Mesendoderm (in vitro differentiated cells): ENCODE measurements at regions not wholly inside any gene's neighbourhood (a gene's known extent, or its start where the extent isn't known, plus 50 kb on each side); places are given as distances from the start of the nearest gene placed in this dataset.

ENCODE experiments used
- DNase-seq: peaks from one replicate; pipeline ENCODE4 v3.0.0; 2013
- H2AK5ac ChIP-seq: 2 replicates; pipeline ENCODE4 v1.6.1; 2013; ENCODE audit warnings: low read length, inconsistent platforms
- H2BK120ac ChIP-seq: 2 replicates; pipeline ENCODE4 v1.6.1; 2013; ENCODE audit warnings: low read depth, mild to moderate bottlenecking, low read length, moderate library complexity, mixed read lengths
- H2BK15ac ChIP-seq: replicated peaks from 2 replicates; pipeline ENCODE4 v1.6.1; 2013; ENCODE audit warnings: low read depth, mild to moderate bottlenecking, moderate library complexity
- H2BK5ac ChIP-seq: 2 replicates; pipeline ENCODE4 v1.6.1; 2013; ENCODE audit warnings: low read length, inconsistent platforms
- H3K18ac ChIP-seq: 2 replicates; pipeline ENCODE4 v1.6.1; 2013; ENCODE audit warnings: mild to moderate bottlenecking, low read length, mixed read lengths
- H3K23ac ChIP-seq: one replicate; pipeline ENCODE4 v1.6.1; 2013; ENCODE audit warnings: low read length
- H3K27ac ChIP-seq: 2 replicates; pipeline ENCODE4 v1.5.1; 2013; ENCODE audit warnings: low read depth, mild to moderate bottlenecking, inconsistent platforms, low read length, moderate library complexity
- H3K27me3 ChIP-seq: 2 replicates; pipeline ENCODE4 v1.6.1; 2013; ENCODE audit warnings: low read length, control low read depth, mild to moderate bottlenecking, inconsistent platforms; ENCODE audit not compliant: insufficient read depth, poor library complexity
- H3K36me3 ChIP-seq: 2 replicates; pipeline ENCODE4 v1.6.1; 2013; ENCODE audit warnings: low read length, inconsistent platforms; ENCODE audit not compliant: control insufficient read depth, insufficient read depth
- H3K4ac ChIP-seq: one replicate; pipeline ENCODE4 v1.6.1; 2013; ENCODE audit warnings: low read depth, mild to moderate bottlenecking, low read length, moderate library complexity
- H3K4me1 ChIP-seq: 2 replicates; pipeline ENCODE4 v1.6.1; 2013; ENCODE audit warnings: low read depth, low read length, inconsistent platforms; ENCODE audit not compliant: control insufficient read depth
- H3K4me2 ChIP-seq: 2 replicates; pipeline ENCODE4 v1.6.1; 2013; ENCODE audit warnings: low read length
- H3K4me3 ChIP-seq: 2 replicates; pipeline ENCODE4 v1.5.1; 2013; ENCODE audit warnings: mild to moderate bottlenecking, low read length
- H3K56ac ChIP-seq: one replicate; pipeline ENCODE4 v1.6.1; 2013; ENCODE audit warnings: low read length
- H3K79me1 ChIP-seq: 2 replicates; pipeline ENCODE4 v1.6.1; 2013; ENCODE audit warnings: low read length, inconsistent platforms
- H3K79me2 ChIP-seq: 2 replicates; pipeline ENCODE4 v1.6.1; 2013; ENCODE audit warnings: mild to moderate bottlenecking, low read length; ENCODE audit not compliant: control insufficient read depth, insufficient read depth
- H3K9ac ChIP-seq: 2 replicates; pipeline ENCODE4 v1.6.1; 2013; ENCODE audit warnings: low read length, inconsistent platforms
- H4K5ac ChIP-seq: one replicate; pipeline ENCODE4 v1.6.1; 2013; ENCODE audit warnings: low read length
- H4K8ac ChIP-seq: one replicate; pipeline ENCODE4 v1.6.1; 2013; ENCODE audit warnings: low read depth, mild to moderate bottlenecking, control low read depth, low read length, moderate library complexity
- WGBS: extraction: QIAGEN DNeasy Blood & Tissue Kit; methylation state at CpG from one replicate; pipeline ENCODE4 v1.1.7; 2013; ENCODE audit warnings: low lambda C conversion rate, missing lambda C conversion rate; ENCODE audit not compliant: insufficient coverage; ENCODE audit errors: extremely low coverage; 5-methylcytosine and 5-hydroxymethylcytosine counted together

DNA sequence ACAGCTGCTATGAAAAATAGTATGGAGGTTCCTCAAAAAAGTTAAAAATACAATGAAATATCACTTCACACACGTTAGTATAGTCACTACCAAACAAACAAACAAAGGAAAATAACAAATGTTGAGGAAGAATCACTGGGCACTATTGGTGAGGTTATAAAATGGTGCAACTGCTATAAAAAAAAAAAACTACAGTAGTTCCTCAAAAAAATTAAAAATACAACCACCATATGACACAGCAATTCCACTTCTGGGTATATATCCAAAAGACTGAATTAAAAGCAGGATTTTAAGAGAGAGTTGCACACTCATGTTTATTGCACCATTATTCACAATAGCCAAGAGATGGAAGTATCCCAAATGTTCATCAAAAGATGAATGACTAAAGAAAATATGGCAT is 80.9 kb upstream of the POU3F3 start:
- Histone ChIP-seq H2BK15ac (no peak overlapping the region), H3K18ac (no peak overlapping the region), H3K79me1 (no peaks in the 10 kb centered on the region), H2BK5ac (no peak overlapping the region), H3K9ac (no peak overlapping the region), H3K4me2 (no peak overlapping the region), H3K79me2 (no peaks in the 10 kb centered on the region), H3K27ac (no peak overlapping the region), H4K8ac (no peak overlapping the region), H3K23ac (no peak overlapping the region), H3K4ac (no peak overlapping the region), H2AK5ac (no peak overlapping the region), H3K36me3 (no peaks in the 10 kb centered on the region), H3K4me3 (no peak overlapping the region), H3K56ac (no peak overlapping the region), H3K4me1 (no peaks in the 10 kb centered on the region), H4K5ac (no peak overlapping the region), H3K27me3 (no peaks in the 10 kb centered on the region), H2BK120ac (no peak overlapping the region)
- no CpG with 5 or more reads among the region's 1 CpG for WGBS
- DNase-seq, result no peak

DNA sequence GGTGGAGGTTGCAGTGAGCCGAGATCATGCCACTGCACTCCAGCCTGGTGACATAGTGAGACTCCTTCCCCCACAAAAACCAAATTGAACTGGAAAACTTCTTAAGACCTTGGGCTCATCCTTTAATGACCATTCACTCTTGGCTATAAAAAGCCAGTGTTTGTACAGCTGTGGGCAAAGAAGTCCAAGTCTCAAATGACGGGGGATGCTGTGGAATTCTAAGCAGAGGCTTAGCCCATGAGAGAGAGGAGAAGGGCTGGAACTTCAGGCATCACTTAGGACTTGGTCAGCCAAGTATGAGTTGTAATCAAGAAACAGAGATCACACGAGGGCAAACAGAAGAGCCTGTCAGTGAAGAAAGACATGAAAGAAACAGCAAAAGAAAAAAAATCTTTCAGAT is 79.3 kb upstream of the POU3F3 start:
- no peak overlapping the region for H3K4ac ChIP-seq
- H4K5ac ChIP-seq, result no peak overlapping the region
- no peak overlapping the region for H2BK120ac ChIP-seq
- H3K27ac ChIP-seq, result no peak overlapping the region
- no peak overlapping the region for H2BK15ac ChIP-seq
- H3K27me3 ChIP-seq, result no peaks in the 10 kb centered on the region
- no peak overlapping the region for H3K23ac ChIP-seq
- no peak overlapping the region for H3K18ac ChIP-seq
- no peak overlapping the region for H2BK5ac ChIP-seq
- no peaks in the 10 kb centered on the region for H3K79me2 ChIP-seq
- no peak for DNase-seq
- no peak overlapping the region for H3K56ac ChIP-seq
- no peak overlapping the region for H3K4me3 ChIP-seq
- H3K4me2 ChIP-seq, result no peak overlapping the region
- no peak overlapping the region for H3K9ac ChIP-seq
- no CpG with 5 or more reads among the region's 3 CpGs for WGBS
- H3K4me1 ChIP-seq, result no peaks in the 10 kb centered on the region
- no peaks in the 10 kb centered on the region for H3K36me3 ChIP-seq
- H2AK5ac ChIP-seq, result no peak overlapping the region
- no peak overlapping the region for H4K8ac ChIP-seq
- no peaks in the 10 kb centered on the region for H3K79me1 ChIP-seq

DNA sequence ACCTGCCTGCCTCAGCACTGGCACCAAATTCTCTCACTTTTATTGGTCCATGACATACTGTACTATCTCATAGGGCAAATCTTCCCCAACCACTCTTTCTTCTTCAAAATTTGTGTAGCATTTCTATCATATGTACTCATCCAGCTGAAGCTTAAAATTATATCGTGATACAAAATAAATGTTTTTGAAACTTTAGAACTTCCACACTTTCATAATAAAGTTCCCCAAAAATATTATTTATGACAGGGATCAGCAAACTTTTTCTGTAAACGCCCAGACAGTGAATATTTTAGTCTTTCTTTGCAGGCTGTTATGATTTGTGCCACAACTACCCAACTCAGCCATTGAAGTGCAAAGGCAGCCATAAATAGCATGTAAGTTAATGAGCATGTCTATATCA is 76.2 kb upstream of the POU3F3 start:
- no CpG with 5 or more reads among the region's 2 CpGs for WGBS
- H3K9ac ChIP-seq, result no peak overlapping the region
- no peak for DNase-seq
- H3K4me3 ChIP-seq, result no peak overlapping the region
- H2BK120ac ChIP-seq, result no peak overlapping the region
- no peak overlapping the region for H3K18ac ChIP-seq
- H4K5ac ChIP-seq, result no peak overlapping the region
- H3K4me2 ChIP-seq, result no peak overlapping the region
- no peaks in the 10 kb centered on the region for H3K36me3 ChIP-seq
- no peaks in the 10 kb centered on the region for H3K79me1 ChIP-seq
- no peaks in the 10 kb centered on the region for H3K79me2 ChIP-seq
- H2BK5ac ChIP-seq, result no peak overlapping the region
- no peak overlapping the region for H2AK5ac ChIP-seq
- H3K56ac ChIP-seq, result no peak overlapping the region
- H3K27me3 ChIP-seq, result no peaks in the 10 kb centered on the region
- H3K27ac ChIP-seq, result no peak overlapping the region
- H3K4me1 ChIP-seq, result no peaks in the 10 kb centered on the region
- no peak overlapping the region for H3K4ac ChIP-seq
- H3K23ac ChIP-seq, result no peak overlapping the region
- no peak overlapping the region for H4K8ac ChIP-seq
- H2BK15ac ChIP-seq, result no peak overlapping the region

DNA sequence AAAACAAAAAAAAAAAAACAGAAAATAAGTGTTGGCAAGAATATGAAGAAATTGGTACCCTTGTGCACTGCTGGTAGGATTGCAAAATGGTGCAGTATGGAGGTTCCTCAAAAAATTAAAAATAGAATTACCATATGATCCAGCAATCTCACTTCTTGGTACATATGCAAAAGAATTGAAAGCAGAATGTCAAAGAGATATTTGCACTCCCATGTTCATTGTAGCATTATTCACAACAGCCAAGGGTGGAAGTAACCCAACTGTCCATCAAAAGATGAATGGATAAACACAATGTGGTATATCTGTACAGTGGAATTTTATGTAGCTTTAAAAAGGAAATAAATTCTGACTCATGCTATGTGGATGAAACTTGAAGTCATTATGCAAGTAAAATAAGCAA is 72.8 kb upstream of the POU3F3 start:
- no peaks in the 10 kb centered on the region for H3K79me2 ChIP-seq
- H3K79me1 ChIP-seq, result no peaks in the 10 kb centered on the region
- no peak overlapping the region for H3K9ac ChIP-seq
- no peaks in the 10 kb centered on the region for H3K27me3 ChIP-seq
- no peak overlapping the region for H2BK15ac ChIP-seq
- no peaks in the 10 kb centered on the region for H3K4me1 ChIP-seq
- no peaks in the 10 kb centered on the region for H3K36me3 ChIP-seq
- H2BK120ac ChIP-seq, result no peak overlapping the region
- no peak overlapping the region for H4K8ac ChIP-seq
- no peak overlapping the region for H3K56ac ChIP-seq
- no peak overlapping the region for H3K4me2 ChIP-seq
- H3K4ac ChIP-seq, result no peak overlapping the region
- H3K23ac ChIP-seq, result no peak overlapping the region
- no peak overlapping the region for H3K4me3 ChIP-seq
- DNase-seq, result no peak
- H2AK5ac ChIP-seq, result no peak overlapping the region
- no peak overlapping the region for H2BK5ac ChIP-seq
- H3K27ac ChIP-seq, result no peak overlapping the region
- H4K5ac ChIP-seq, result no peak overlapping the region
- H3K18ac ChIP-seq, result no peak overlapping the region

DNA sequence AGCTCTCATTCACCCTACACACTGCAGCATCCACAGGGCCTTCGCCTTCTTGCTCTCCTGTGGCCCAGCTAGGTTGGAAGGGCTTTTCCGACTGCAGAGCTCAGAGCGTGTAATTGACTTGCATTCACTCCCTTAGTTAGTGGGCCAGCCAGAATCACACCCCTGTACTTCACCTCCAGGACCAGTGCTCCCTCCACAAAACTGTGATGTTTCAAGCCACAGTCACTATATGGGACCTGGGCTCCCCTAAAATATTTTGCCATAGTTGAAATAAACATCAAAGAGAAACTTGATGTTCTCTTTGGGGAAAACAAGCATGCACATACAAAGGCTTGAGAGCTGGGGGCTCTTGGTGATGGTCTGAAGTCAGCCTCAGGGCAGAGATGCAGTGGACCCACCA is 69.7 kb upstream of the POU3F3 start:
- H3K9ac ChIP-seq, result no peak overlapping the region
- H3K56ac ChIP-seq, result no peak overlapping the region
- no peak overlapping the region for H4K5ac ChIP-seq
- H3K79me1 ChIP-seq, result no peaks in the 10 kb centered on the region
- no peak overlapping the region for H2BK5ac ChIP-seq
- WGBS, result no CpG with 5 or more reads among the region's 3 CpGs
- DNase-seq, result no peak
- H3K27ac ChIP-seq, result no peak overlapping the region
- H3K36me3 ChIP-seq, result no peaks in the 10 kb centered on the region
- H2AK5ac ChIP-seq, result no peak overlapping the region
- no peak overlapping the region for H3K4me2 ChIP-seq
- H4K8ac ChIP-seq, result no peak overlapping the region
- no peak overlapping the region for H3K4me3 ChIP-seq
- H2BK120ac ChIP-seq, result no peak overlapping the region
- H3K23ac ChIP-seq, result no peak overlapping the region
- no peak overlapping the region for H3K4ac ChIP-seq
- no peaks in the 10 kb centered on the region for H3K4me1 ChIP-seq
- H2BK15ac ChIP-seq, result no peak overlapping the region
- no peaks in the 10 kb centered on the region for H3K27me3 ChIP-seq
- H3K79me2 ChIP-seq, result no peaks in the 10 kb centered on the region
- no peak overlapping the region for H3K18ac ChIP-seq

DNA sequence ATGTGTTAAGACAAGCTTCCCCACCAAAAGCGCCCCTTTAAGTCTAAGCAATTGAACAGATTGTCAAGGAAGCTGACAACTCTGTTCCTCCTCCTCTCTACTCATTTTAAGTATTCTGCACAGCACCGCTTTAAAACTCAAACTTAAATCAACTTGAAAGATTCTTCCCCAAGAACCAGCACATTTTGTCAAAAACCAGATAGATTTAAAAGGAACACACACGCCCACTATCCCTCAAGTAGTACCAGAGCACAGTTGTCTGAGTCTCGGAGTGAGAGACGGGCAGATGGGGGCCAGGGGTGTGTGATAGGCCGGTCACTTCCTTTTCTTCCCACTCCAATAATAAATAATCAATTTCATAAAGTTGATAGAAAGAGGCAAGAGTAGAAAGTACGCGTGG is 67.7 kb upstream of the POU3F3 start:
- Histone ChIP-seq H3K79me2 (no peaks in the 10 kb centered on the region), H3K79me1 (no peaks in the 10 kb centered on the region), H4K5ac (no peak overlapping the region), H2BK120ac (no peak overlapping the region), H3K4ac (no peak overlapping the region), H3K36me3 (no peaks in the 10 kb centered on the region), H2BK15ac (no peak overlapping the region), H3K27ac (no peak overlapping the region), H3K9ac (no peak overlapping the region), H3K4me3 (no peak overlapping the region), H2BK5ac (no peak overlapping the region), H4K8ac (no peak overlapping the region), H3K18ac (no peak overlapping the region), H3K56ac (no peak overlapping the region), H3K4me2 (no peak overlapping the region), H3K23ac (no peak overlapping the region), H2AK5ac (no peak overlapping the region), H3K4me1 (peaks cover 2% of the 10 kb centered on the region), H3K27me3 (no peaks in the 10 kb centered on the region)
- WGBS, result no CpG with 5 or more reads among the region's 8 CpGs
- no peak for DNase-seq
